Islet precursor cell (in vitro differentiated cells): ENCODE measurements at regions not wholly inside any gene's neighbourhood (a gene's known extent, or its start where the extent isn't known, plus 50 kb on each side); places are given as distances from the start of the nearest gene placed in this dataset.
"Not testable (repeated sequence)": the region's sequence is repeated elsewhere in the genome, so short reads cannot be mapped to it uniquely, and the experiment has no call there.

Source experiments
- DNase-seq: peaks from one replicate; pipeline ENCODE4 v3.0.0-alpha.2; 2018

DNA sequence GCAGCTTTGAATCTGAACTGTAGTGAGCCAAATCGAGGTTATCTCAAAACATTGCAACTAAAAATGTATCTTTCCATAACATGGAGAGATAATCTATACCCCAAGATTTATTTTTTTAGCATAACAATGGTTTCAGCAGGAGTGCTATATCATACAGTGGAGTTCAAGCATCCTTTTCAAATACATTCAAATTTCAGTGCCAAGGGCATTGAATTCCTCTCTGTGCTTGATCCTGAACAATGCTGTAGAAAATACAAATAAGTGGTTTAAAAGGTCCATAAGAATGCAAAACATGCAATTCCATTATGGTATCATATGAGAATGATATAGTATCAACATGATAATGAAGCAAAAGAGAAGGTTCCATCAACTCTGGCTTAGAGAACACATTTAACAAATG, 201.7 kb downstream of the TXNL1 start:
- no peak for DNase-seq

DNA sequence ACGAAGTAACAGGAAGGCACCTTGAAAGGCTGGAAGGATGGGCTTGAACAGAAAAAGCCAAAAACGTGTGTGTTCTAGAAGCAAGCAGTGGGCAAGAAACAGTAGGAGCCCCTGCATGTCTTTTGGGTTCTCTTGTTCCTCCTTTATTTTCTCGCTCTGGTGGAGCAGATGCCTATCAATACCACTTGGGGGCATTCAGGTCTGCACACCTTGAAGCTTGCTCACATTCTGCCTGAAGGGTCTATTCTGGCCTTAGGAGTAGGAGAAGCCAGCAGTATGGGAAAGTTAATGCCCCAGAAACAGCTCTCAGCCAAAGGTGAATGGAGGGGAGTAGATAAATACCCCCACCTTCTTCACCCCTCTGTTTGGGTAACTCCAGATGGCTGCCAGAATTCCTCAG, 204.5 kb downstream of the TXNL1 start:
- DNase-seq: no peak

GRCh38 chr18:56431551-56431950, 206.8 kb downstream of the TXNL1 start:
- peak; percentile 56 for DNase-seq

- no peak for DNase-seq
Measured at GRCh38 chr18:56423626-56424025, 214.8 kb downstream of the TXNL1 start.

DNA sequence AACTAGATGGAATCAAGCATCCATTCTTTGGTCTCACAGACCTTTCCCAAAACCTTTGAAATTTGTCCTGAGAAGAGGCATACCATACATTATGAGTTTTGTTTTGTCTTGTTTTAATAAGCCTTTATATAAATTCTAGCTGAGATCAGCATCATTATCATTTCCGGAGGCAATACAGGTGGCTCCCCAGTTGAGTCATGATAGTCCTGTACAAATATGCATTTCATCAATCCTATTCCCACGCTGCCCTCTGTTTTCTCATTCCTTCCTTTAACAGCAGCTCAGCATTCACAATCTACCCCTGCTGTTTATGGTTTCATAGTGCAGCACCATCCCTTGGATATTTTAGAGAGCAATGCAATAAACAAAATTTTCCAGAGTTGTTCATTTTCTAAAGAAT, 216.7 kb downstream of the TXNL1 start:
- DNase-seq: no peak

- not testable (repeated sequence) for DNase-seq
Measured at GRCh38 chr18:56420868-56421267, 217.5 kb downstream of the TXNL1 start.

DNA sequence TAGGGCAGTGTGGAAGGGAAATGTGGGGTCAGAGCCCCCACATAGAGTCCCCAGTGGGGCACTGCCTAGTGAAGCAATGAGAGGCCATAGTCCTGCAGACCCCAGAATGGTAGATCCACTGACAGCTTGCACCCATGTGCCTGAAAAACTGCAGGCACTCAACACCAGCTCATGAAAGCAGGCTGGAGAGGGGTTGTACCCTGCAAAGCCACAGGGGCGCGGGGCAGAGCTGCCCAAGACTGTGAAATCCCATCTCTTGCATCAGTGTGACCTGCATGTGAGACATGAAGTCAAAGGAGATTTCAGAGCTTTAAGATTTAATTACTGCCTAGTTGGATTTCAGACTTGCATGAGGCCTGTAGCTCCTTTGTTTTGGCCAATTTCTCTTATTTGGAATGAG, 224.0 kb downstream of the TXNL1 start:
- DNase-seq: no peak

DNA sequence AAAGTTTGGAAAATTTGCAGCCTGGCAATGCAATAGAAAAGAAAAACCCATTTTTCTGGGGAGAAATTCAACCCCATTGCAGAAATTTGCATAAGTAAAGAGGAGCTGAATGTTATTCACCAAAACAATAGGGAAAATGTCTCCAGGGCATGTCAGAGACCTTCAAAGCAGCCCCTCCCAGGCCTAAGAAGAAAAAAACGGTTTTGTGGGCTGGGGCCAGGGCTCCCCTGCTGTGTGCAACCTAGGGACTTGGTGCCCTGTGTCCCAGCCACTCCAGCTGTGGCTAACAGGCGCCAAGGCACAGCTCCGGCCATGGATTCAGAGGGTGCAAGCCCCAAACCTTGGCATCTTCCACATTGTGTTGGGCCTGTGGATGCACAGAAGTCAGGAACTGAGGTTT, 224.5 kb downstream of the TXNL1 start:
- DNase-seq: no peak

- DNase-seq: no peak
Measured at GRCh38 chr18:56412951-56413350, 225.4 kb downstream of the TXNL1 start.

- DNase-seq: no peak
Measured at GRCh38 chr18:56409736-56410135, 228.7 kb downstream of the TXNL1 start.

- no peak for DNase-seq
Measured at GRCh38 chr18:56407646-56408180, 230.7 kb downstream of the TXNL1 start.

DNA sequence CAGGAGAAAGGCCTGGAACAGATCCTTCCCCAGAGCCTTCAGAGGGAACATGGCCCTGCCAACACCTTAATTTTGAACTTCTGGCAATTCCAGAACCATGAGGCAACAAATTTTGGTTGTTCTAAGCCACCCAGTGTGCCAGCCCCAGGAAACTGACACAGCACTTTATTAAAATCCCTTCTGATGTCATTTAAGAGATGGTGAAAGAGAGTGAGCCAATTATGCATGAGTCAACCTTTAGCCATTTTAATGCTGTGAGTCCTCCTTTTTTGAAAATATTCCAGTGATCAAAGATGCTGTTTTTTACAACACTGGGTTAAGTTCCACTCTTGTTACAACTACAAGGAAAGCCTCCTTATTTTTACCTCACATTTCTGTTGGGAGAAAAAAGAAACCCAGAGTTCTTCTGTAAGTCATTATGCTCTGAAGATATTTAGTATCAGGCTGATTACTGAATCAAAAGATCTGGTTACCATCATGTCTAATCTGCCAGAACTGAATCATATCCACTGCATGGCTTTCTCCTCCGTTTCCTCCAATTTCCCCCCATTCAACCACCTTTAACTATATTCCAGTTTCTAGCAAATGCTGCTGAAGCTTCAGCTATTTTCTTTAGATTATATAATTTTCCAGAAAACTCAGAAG, 235.4 kb downstream of the TXNL1 start:
- no peak for DNase-seq

DNA sequence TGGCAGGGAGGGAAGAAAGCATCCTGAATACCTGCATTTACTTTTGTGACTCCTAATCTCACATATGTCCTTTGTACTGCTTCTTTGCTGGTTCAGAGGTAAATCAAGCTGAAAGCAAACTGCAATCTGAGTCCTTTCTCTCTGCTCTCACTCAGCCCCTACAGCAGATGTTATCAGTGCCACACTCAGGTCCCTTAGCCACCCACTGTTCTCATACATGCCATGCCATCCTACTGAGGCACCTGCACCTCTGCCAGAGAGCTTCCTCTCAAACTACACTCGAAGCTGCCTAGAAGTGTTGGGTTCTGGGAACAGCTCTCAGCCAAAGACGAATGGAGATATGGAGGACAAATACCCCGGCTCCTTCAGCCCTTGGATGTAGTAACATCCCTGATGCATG, 244.5 kb downstream of the TXNL1 start:
- no peak for DNase-seq

DNA sequence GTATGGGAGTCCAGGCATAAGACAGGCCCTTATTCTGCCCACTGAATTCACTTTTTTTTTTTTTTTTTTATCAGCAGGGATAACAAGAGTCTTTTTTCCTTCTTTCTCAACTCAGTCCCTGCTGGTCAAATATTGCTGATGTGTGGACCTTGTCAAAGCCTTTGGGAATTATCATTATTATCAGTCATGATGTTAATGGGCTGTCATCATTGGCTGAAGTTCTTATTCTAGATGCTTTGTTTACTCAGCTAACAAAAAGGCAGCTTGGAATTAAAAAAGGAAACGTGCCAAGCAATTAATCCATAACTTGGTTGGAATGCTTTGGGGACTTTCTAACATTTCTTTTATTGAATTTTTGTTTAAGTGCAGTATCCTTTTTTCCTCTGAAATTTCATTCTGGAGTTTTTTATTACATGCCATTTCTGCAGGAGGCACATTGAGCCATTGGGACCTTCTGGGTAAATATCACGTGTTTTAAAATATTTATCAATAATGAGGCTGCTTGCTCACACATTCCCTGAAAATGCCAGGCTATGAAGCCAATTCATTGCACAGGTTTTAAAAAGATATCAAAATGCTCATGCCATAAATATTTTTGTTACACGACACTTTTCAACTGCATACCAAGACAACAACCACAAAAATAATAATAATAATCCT, 246.3 kb downstream of the TXNL1 start:
- DNase-seq: no peak

GRCh38 chr18:56390626-56391025, 247.8 kb downstream of the TXNL1 start:
- DNase-seq: no peak

DNA sequence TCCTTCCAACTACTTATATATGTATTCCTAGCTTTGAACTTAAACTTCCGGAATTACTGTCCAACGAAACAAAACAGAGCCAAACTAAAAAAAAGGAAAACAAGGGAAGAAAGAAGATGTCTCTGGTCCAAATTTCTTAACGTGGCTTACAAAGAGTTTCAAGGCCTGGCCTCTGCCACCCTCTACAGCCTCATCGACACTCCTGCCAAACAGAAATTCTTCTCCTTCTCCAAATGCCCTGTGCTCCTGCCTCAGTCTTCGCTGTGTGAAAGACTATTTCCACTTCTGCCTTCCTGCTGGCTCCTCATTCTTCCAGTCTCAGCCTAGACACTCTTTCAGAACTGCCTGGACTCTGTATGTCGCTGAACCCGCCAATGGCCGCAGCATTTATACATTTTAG, 249.2 kb downstream of the TXNL1 start:
- no peak for DNase-seq

DNA sequence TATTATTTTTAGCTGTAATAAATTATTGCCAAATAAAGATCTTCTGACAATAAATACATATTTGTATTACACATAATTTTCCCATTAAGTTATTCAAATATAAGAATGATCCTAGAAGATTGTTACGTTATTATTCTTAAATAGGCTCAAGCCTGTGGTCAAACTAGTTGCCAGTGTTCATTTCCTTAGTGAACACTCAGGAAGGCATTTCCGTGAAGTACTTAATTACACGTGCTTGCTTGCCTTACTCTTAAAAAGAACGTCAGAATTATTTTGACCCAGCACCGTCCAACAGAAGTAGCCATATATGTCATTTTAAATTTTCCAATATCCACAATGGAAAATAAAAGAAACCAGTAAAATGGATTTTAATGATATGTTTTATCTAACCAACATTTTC, 249.8 kb downstream of the TXNL1 start:
- DNase-seq: no peak

DNA sequence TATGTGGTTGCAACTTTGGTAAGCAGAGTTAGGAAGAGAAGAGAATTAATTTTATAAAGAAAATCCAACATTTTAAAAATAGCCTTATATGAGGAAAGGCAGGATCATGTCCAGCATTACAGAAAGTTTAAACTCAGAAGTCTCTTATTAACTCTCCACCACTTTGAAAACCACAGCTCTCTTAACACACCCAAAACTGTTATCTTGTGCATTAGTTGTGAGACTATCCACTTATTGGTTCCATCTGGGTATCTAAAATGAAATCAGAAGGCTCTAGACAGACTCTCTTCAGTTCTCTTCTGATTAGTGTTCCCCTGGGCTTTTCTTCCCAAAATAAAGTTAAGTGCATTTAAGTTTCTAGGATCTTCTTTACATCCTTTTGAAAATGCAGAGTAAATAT, 251.5 kb downstream of the TXNL1 start:
- DNase-seq: no peak

DNA sequence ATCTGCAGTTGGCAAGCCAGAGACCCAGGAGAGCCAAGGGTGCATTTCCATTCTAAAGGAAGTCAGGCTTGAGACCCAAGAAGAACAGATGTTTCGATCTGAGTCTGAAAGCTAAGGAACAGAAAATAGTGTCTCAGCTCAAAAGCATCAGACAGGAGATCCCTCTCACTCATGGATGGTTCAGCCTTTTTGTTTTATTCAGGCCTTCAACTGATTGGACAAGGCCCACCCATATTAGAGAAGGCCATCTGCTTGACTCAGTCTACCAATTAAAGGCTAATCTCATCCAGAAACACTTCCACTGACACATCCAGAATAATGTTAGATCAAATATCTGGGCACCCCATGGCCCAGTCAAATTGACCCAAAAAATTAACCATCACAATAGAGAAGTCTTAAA, 255.0 kb downstream of the TXNL1 start:
- no peak for DNase-seq

DNA sequence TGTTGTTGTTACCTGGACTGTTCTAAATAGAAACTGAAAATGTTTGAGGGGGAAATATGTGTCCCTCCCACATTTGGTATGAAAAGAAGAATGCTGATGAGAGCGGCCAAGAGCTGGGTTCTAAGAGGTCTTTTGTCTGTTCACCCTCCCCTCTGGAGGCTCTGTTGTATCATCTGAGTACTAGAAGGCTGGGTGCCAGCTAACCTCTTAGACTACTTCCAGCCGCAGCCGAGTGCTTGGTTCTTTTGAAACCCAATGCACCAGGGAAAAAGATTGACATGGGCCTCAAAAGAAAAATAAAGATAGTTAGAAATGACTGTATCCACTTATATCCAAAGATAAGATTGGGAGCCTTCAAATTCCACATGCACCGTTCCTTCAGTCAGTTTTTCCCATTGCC, 255.9 kb downstream of the TXNL1 start:
- no peak for DNase-seq

DNA sequence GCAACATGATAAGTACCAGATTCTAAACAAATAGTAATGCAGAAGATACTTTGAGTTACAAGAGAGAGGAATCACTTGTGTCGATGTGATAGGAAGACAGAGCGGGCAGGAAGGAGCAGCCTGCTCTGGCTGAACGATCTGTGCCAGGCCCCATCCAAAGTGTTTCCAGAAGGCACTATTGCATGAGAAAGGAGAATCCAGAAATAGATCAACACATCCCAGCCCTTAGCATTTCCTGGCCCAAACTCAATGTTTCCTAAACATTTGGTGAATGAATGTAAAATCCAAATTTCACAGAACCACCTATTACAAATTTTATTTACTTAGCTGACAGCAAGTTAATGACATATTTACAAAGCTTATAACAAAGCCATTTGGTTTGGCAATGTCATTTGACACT, 257.2 kb downstream of the TXNL1 start:
- DNase-seq: no peak

GRCh38 chr18:56380685-56381084, 257.7 kb downstream of the TXNL1 start:
- no peak for DNase-seq

GRCh38 chr18:56379256-56379655, 259.1 kb downstream of the TXNL1 start:
- DNase-seq: no peak

GRCh38 chr18:56377231-56377630, 261.2 kb downstream of the TXNL1 start:
- no peak for DNase-seq
